ENCODE measurements at regions not wholly inside any gene's neighbourhood (a gene's known extent, or its start where the extent isn't known, plus 50 kb on each side); places are given as distances from the start of the nearest gene placed in this dataset.

DNA sequence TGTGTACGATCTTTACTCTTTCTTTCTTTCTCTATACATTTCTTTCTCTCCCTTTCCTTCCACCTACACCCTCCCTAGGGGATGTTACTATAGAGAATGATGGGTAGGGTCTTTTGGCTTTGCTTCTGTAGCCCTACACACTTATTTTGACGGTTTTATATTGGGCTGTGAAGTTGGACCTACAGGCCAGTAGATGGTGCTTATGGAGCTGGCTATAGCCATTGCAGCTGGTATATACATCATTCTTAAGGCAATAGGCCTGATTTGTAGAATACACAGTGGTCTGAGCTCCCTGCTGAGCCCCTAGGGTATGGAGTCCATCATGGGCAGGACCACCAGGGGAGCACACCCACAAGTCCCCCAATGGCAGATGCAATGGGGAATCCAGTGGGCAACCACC, 1869.7 kb downstream of the STIM2 start:
- TF ChIP-seq, protein P1, sequence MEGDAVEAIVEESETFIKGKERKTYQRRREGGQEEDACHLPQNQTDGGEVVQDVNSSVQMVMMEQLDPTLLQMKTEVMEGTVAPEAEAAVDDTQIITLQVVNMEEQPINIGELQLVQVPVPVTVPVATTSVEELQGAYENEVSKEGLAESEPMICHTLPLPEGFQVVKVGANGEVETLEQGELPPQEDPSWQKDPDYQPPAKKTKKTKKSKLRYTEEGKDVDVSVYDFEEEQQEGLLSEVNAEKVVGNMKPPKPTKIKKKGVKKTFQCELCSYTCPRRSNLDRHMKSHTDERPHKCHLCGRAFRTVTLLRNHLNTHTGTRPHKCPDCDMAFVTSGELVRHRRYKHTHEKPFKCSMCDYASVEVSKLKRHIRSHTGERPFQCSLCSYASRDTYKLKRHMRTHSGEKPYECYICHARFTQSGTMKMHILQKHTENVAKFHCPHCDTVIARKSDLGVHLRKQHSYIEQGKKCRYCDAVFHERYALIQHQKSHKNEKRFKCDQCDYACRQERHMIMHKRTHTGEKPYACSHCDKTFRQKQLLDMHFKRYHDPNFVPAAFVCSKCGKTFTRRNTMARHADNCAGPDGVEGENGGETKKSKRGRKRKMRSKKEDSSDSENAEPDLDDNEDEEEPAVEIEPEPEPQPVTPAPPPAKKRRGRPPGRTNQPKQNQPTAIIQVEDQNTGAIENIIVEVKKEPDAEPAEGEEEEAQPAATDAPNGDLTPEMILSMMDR (IDR thresholded peaks at IDR 0.05): no peak
- no peak for TF ChIP-seq POLR2A (IDR thresholded peaks at IDR 0.05)
